HG03575 (cell line): ENCODE measurements at regions not wholly inside any gene's neighbourhood (a gene's known extent, or its start where the extent isn't known, plus 50 kb on each side); places are given as distances from the start of the nearest gene placed in this dataset.

Experiments
- ATAC-seq: cut with Tn5 transposase; IDR thresholded peaks from one replicate; pipeline ENCODE4 v1.9.1; 2021; ENCODE audit not compliant: unreplicated experiment, insufficient number of reproducible peaks, low FRiP score; ENCODE audit errors: extremely low read depth

- ATAC-seq = no peak
Measured at GRCh38 chr17:68812876-68813584, 142.2 kb downstream of the ABCA8 start.

GRCh38 chr17:68809148-68809547 lies 146.0 kb downstream of the ABCA8 start:
- ATAC-seq = no peak

- ATAC-seq = no peak
Measured at GRCh38 chr17:68807998-68808772, 147.0 kb downstream of the ABCA8 start.

GRCh38 chr17:68805609-68806008 lies 149.6 kb downstream of the ABCA8 start:
- no peak for ATAC-seq

GRCh38 chr17:68804777-68805520 lies 150.2 kb downstream of the ABCA8 start:
- ATAC-seq = no peak

GRCh38 chr17:68803164-68803929 lies 151.8 kb downstream of the ABCA8 start:
- no peak for ATAC-seq

GRCh38 chr17:68801335-68802247 lies 153.6 kb downstream of the ABCA8 start:
- no peak for ATAC-seq

GRCh38 chr17:68800751-68801150 lies 154.4 kb downstream of the ABCA8 start:
- ATAC-seq = no peak

GRCh38 chr17:68794636-68795434 lies 160.4 kb downstream of the ABCA8 start:
- no peak for ATAC-seq

- no peak for ATAC-seq
Measured at GRCh38 chr17:68792873-68793272, 162.3 kb downstream of the ABCA8 start.

GRCh38 chr17:68792042-68792685 lies 163.0 kb downstream of the ABCA8 start:
- ATAC-seq = no peak

- no peak for ATAC-seq
Measured at GRCh38 chr17:68790931-68791330, 164.3 kb downstream of the ABCA8 start.

GRCh38 chr17:68790492-68790891 lies 164.7 kb downstream of the ABCA8 start:
- ATAC-seq = no peak

- no peak for ATAC-seq
Measured at GRCh38 chr17:68789203-68789962, 165.8 kb downstream of the ABCA8 start.

- ATAC-seq = no peak
Measured at GRCh38 chr17:68785565-68786486, 169.4 kb downstream of the ABCA8 start.
